ENCODE measurements at regions not wholly inside any gene's neighbourhood (a gene's known extent, or its start where the extent isn't known, plus 50 kb on each side); places are given as distances from the start of the nearest gene placed in this dataset.
A peak's percentile ranks its signal among the peaks of the same experiment; 100 is the strongest.

- H3K4me1 ChIP-seq (ENCODE audit: control insufficient read depth, extremely low read depth, insufficient read depth, low read length), result no peaks in the 10 kb centered on the region
- no peak for FAIRE-seq
- no peak overlapping the region for H3K4me3 ChIP-seq (ENCODE audit: control insufficient read depth in 2 of 3, extremely low read depth in 1 of 3, insufficient read depth in 2 of 3, low read depth in 1 of 3, low read length in 3 of 3)
- TF ChIP-seq EZH2 (IDR thresholded peaks at IDR 0.05; ENCODE audit: low read length), result no peak
- TF ChIP-seq, protein P1, sequence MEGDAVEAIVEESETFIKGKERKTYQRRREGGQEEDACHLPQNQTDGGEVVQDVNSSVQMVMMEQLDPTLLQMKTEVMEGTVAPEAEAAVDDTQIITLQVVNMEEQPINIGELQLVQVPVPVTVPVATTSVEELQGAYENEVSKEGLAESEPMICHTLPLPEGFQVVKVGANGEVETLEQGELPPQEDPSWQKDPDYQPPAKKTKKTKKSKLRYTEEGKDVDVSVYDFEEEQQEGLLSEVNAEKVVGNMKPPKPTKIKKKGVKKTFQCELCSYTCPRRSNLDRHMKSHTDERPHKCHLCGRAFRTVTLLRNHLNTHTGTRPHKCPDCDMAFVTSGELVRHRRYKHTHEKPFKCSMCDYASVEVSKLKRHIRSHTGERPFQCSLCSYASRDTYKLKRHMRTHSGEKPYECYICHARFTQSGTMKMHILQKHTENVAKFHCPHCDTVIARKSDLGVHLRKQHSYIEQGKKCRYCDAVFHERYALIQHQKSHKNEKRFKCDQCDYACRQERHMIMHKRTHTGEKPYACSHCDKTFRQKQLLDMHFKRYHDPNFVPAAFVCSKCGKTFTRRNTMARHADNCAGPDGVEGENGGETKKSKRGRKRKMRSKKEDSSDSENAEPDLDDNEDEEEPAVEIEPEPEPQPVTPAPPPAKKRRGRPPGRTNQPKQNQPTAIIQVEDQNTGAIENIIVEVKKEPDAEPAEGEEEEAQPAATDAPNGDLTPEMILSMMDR (optimal IDR thresholded peaks at IDR 0.05 in 1 of 3, IDR thresholded peaks at IDR 0.05 in 1 of 3, conservative IDR thresholded peaks at IDR 0.05 in 1 of 3; ENCODE audit: extremely low read depth in 1 of 3, insufficient read depth in 2 of 3, low read length in 3 of 3), result no peak
- no peak overlapping the region for H3K4me2 ChIP-seq (ENCODE audit: control insufficient read depth, extremely low read depth, insufficient read depth, low read depth, low read length)
- H3K9me1 ChIP-seq (ENCODE audit: control insufficient read depth, extremely low read depth, insufficient read depth, low read length), result no peaks in the 10 kb centered on the region
- no peak overlapping the region for H3K27ac ChIP-seq (ENCODE audit: control insufficient read depth, insufficient read depth, low read length)
- no peaks in the 10 kb centered on the region for H3K27me3 ChIP-seq (ENCODE audit: control insufficient read depth, extremely low read depth, insufficient read depth, low read length)
- H4K20me1 ChIP-seq (ENCODE audit: control insufficient read depth, extremely low read depth, insufficient read depth, low read length), result no peaks in the 10 kb centered on the region
- H3K36me3 ChIP-seq (ENCODE audit: control insufficient read depth in 2 of 2, extremely low read depth in 1 of 2, insufficient read depth in 2 of 2, low read length in 2 of 2), result no peaks in the 10 kb centered on the region
- DNase-seq (ENCODE audit: low read depth, low spot score), result no peak
- no peak overlapping the region for H2AFZ ChIP-seq (ENCODE audit: control insufficient read depth, low read length)
- no peaks in the 10 kb centered on the region for H3K9me3 ChIP-seq (ENCODE audit: control insufficient read depth, low read depth, low read length)
- no peaks in the 10 kb centered on the region for H3K79me2 ChIP-seq (ENCODE audit: control insufficient read depth, insufficient read depth, low read length)
- H3K9ac ChIP-seq (ENCODE audit: control insufficient read depth, extremely low read depth, insufficient read depth, low read length), result no peak overlapping the region
- dilution Hi-C loops (cut with MboI; ENCODE audit: extremely low pct_ligation_motif_present, low sequenced_read_pairs), result no loop called here
Measured at GRCh38 chr18:29241199-29241598, 1064.3 kb upstream of the CDH2 start.

GRCh38 chr18:29234751-29235150, 1057.8 kb upstream of the CDH2 start:
- H2AFZ ChIP-seq (ENCODE audit: control insufficient read depth, low read length), result peak overlapping the region; percentile 16
- H3K9me1 ChIP-seq (ENCODE audit: control insufficient read depth, extremely low read depth, insufficient read depth, low read length), result no peaks in the 10 kb centered on the region
- no peak overlapping the region for H3K4me3 ChIP-seq (ENCODE audit: control insufficient read depth in 2 of 3, extremely low read depth in 1 of 3, insufficient read depth in 2 of 3, low read depth in 1 of 3, low read length in 3 of 3)
- H3K27me3 ChIP-seq (ENCODE audit: control insufficient read depth, extremely low read depth, insufficient read depth, low read length), result no peaks in the 10 kb centered on the region
- no peaks in the 10 kb centered on the region for H3K36me3 ChIP-seq (ENCODE audit: control insufficient read depth in 2 of 2, extremely low read depth in 1 of 2, insufficient read depth in 2 of 2, low read length in 2 of 2)
- no peaks in the 10 kb centered on the region for H4K20me1 ChIP-seq (ENCODE audit: control insufficient read depth, extremely low read depth, insufficient read depth, low read length)
- H3K4me2 ChIP-seq (ENCODE audit: control insufficient read depth, extremely low read depth, insufficient read depth, low read depth, low read length), result no peak overlapping the region
- no peak for FAIRE-seq
- no peaks in the 10 kb centered on the region for H3K79me2 ChIP-seq (ENCODE audit: control insufficient read depth, insufficient read depth, low read length)
- no peak for DNase-seq (ENCODE audit: low read depth, low spot score)
- TF ChIP-seq, protein P1 (optimal IDR thresholded peaks at IDR 0.05 in 1 of 3, IDR thresholded peaks at IDR 0.05 in 1 of 3, conservative IDR thresholded peaks at IDR 0.05 in 1 of 3; ENCODE audit: extremely low read depth in 1 of 3, insufficient read depth in 2 of 3, low read length in 3 of 3), result no peak
- TF ChIP-seq EZH2 (IDR thresholded peaks at IDR 0.05; ENCODE audit: low read length), result no peak
- H3K4me1 ChIP-seq (ENCODE audit: control insufficient read depth, extremely low read depth, insufficient read depth, low read length), result peaks cover 4% of the 10 kb centered on the region
- dilution Hi-C loops (cut with MboI; ENCODE audit: extremely low pct_ligation_motif_present, low sequenced_read_pairs), result no loop called here
- no peak overlapping the region for H3K9ac ChIP-seq (ENCODE audit: control insufficient read depth, extremely low read depth, insufficient read depth, low read length)
- no peaks in the 10 kb centered on the region for H3K9me3 ChIP-seq (ENCODE audit: control insufficient read depth, low read depth, low read length)
- H3K27ac ChIP-seq (ENCODE audit: control insufficient read depth, insufficient read depth, low read length), result no peak overlapping the region

Measured in keratinocyte (primary cell).